Peyer's patch (tissue), 4 donors: ENCODE measurements at regions not wholly inside any gene's neighbourhood (a gene's known extent, or its start where the extent isn't known, plus 50 kb on each side); places are given as distances from the start of the nearest gene placed in this dataset.

Source experiments
- DNase-seq, 3 donors: peaks; one replicate each; pipeline ENCODE4 v3.0.0-alpha.2; 2017 to 2019
- H3K27ac ChIP-seq, 4 donors: fragments of 200-600 bp; sonication (generic); one replicate each; pipeline ENCODE4 v1.5.1; 2016 to 2019
- H3K27me3 ChIP-seq, 2 donors: fragments of 200-600 bp; sonication (generic); one replicate each; pipeline ENCODE4 v1.5.1; 2019
- H3K36me3 ChIP-seq, 3 donors: fragments of 200-600 bp; sonication (generic); one replicate each; pipeline ENCODE4 v1.5.1; 2016 to 2019
- H3K4me1 ChIP-seq, 4 donors: fragments of 200-600 bp; sonication (generic); one replicate each; pipeline ENCODE4 v1.5.1; 2016 to 2019
- H3K4me3 ChIP-seq, 4 donors: fragments of 200-600 bp; sonication (generic); 1 replicate in 3 of 4; 2 replicates in 1 of 4; pipeline ENCODE4 v1.5.1; 2016 to 2019; ENCODE audit warnings: mild to moderate bottlenecking in 1 of 4
- H3K9me3 ChIP-seq, 4 donors: fragments of 200-600 bp; sonication (generic); one replicate each; pipeline ENCODE4 v1.5.1; 2016 to 2019; ENCODE audit warnings: mild to moderate bottlenecking in 1 of 4
- CTCF ChIP-seq, 6 experiments: fragments of 450-650 bp in 4 of 6; fragments of 200-600 bp in 2 of 6; sonication (generic) in 1 of 6; IDR thresholded peaks; one replicate each; pipeline ENCODE4 v1.5.1; 2017 to 2019; ENCODE audit warnings: antibody characterized with exemption in 6 of 6, mild to moderate bottlenecking in 3 of 6, moderate library complexity in 1 of 6
- POLR2A ChIP-seq, 2 donors: fragments of 450-650 bp; IDR thresholded peaks; one replicate each; pipeline ENCODE4 v1.5.1; 2017; ENCODE audit warnings: antibody characterized with exemption in 2 of 2, mild to moderate bottlenecking in 2 of 2, moderate library complexity in 2 of 2

- Histone ChIP-seq H3K27me3 (no peaks in the 10 kb centered on the region), H3K27ac (no peak overlapping the region), H3K4me1 (no peaks in the 10 kb centered on the region), H3K4me3 (no peak overlapping the region), H3K9me3 (no peaks in the 10 kb centered on the region), H3K36me3 (no peaks in the 10 kb centered on the region)
- no peak for DNase-seq
- no peak for TF ChIP-seq CTCF (IDR thresholded peaks at IDR 0.05)
- no peak for TF ChIP-seq POLR2A (IDR thresholded peaks at IDR 0.05)
Measured at GRCh38 chr5:92801911-92802310, 779.1 kb downstream of the NR2F1-AS1 start.

- Histone ChIP-seq H3K4me3 (no peak overlapping the region), H3K27me3 (no peaks in the 10 kb centered on the region), H3K27ac (no peak overlapping the region), H3K9me3 (no peaks in the 10 kb centered on the region), H3K4me1 (no peaks in the 10 kb centered on the region), H3K36me3 (no peaks in the 10 kb centered on the region)
- DNase-seq = no peak
- TF ChIP-seq POLR2A (IDR thresholded peaks at IDR 0.05) = no peak
- no peak for TF ChIP-seq CTCF (IDR thresholded peaks at IDR 0.05)
Measured at GRCh38 chr5:92800365-92800764, 780.7 kb downstream of the NR2F1-AS1 start.

- no peaks in the 10 kb centered on the region for H3K27me3 ChIP-seq
- no peak overlapping the region for H3K27ac ChIP-seq
- no peaks in the 10 kb centered on the region for H3K4me1 ChIP-seq
- TF ChIP-seq POLR2A (IDR thresholded peaks at IDR 0.05) (no peak), CTCF (IDR thresholded peaks at IDR 0.05) (no peak)
- DNase-seq = no peak
- no peaks in the 10 kb centered on the region for H3K36me3 ChIP-seq
- no peak overlapping the region for H3K4me3 ChIP-seq
- H3K9me3 ChIP-seq = no peaks in the 10 kb centered on the region
Measured at GRCh38 chr5:92795633-92796032, 785.4 kb downstream of the NR2F1-AS1 start.

- H3K4me1 ChIP-seq = no peaks in the 10 kb centered on the region
- TF ChIP-seq CTCF (IDR thresholded peaks at IDR 0.05) = no peak
- TF ChIP-seq POLR2A (IDR thresholded peaks at IDR 0.05) = no peak
- H3K36me3 ChIP-seq = no peaks in the 10 kb centered on the region
- no peak for DNase-seq
- no peak overlapping the region for H3K27ac ChIP-seq
- no peak overlapping the region for H3K4me3 ChIP-seq
- no peaks in the 10 kb centered on the region for H3K27me3 ChIP-seq
- H3K9me3 ChIP-seq = no peaks in the 10 kb centered on the region
Measured at GRCh38 chr5:92780057-92780456, 801.0 kb downstream of the NR2F1-AS1 start.

GRCh38 chr5:92779536-92779935 is 801.5 kb downstream of the NR2F1-AS1 start:
- Histone ChIP-seq H3K27me3 (no peaks in the 10 kb centered on the region), H3K4me1 (no peaks in the 10 kb centered on the region), H3K9me3 (no peaks in the 10 kb centered on the region), H3K27ac (no peak overlapping the region), H3K4me3 (no peak overlapping the region), H3K36me3 (no peaks in the 10 kb centered on the region)
- TF ChIP-seq POLR2A (IDR thresholded peaks at IDR 0.05) (no peak), CTCF (IDR thresholded peaks at IDR 0.05) (no peak)
- no peak for DNase-seq

GRCh38 chr5:92778261-92778660 is 802.8 kb downstream of the NR2F1-AS1 start:
- H3K27me3 ChIP-seq = no peaks in the 10 kb centered on the region
- no peaks in the 10 kb centered on the region for H3K9me3 ChIP-seq
- no peak for DNase-seq
- no peak overlapping the region for H3K27ac ChIP-seq
- no peaks in the 10 kb centered on the region for H3K36me3 ChIP-seq
- TF ChIP-seq POLR2A (IDR thresholded peaks at IDR 0.05) = no peak
- TF ChIP-seq CTCF (IDR thresholded peaks at IDR 0.05) = no peak
- no peaks in the 10 kb centered on the region for H3K4me1 ChIP-seq
- no peak overlapping the region for H3K4me3 ChIP-seq
